Stimulated activated CD4-positive, alpha-beta T cell treated with anti-CD3 and anti-CD28 coated beads, Interleukin-15, amount 100 ng/mL, for 48 hours (primary cell): ENCODE measurements at regions not wholly inside any gene's neighbourhood (a gene's known extent, or its start where the extent isn't known, plus 50 kb on each side); places are given as distances from the start of the nearest gene placed in this dataset.

Experiments
- DNase-seq, 2 donors: peaks; one replicate each; pipeline ENCODE4 v3.0.0-alpha.2; 2020; ENCODE audit warnings: low read depth in 2 of 2

DNA sequence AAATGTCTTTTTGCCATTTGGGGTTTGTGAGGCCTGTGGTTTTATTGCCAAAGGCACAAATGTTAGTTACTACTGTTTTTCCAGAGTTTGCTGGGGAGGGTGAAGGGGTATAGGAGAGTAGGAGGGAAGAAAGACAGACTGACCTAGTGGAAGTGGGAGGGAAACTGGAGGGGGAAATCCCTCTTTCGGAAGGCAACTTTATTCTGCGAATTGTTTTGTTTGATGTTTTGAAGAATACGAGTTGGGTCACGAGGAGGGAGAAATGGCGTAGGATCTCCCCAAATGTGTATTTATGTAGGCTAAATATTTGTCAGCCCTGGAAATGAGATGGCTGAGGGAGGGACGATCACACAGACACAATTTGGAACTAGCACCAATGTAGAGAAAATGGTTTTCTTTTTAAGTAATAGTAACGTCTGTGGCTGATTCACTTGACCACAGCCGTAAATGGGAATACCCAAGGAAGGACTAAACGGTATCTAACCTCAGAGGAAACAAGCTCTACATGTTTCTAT lies 172.3 kb downstream of the ICOS start:
- no peak for DNase-seq

DNA sequence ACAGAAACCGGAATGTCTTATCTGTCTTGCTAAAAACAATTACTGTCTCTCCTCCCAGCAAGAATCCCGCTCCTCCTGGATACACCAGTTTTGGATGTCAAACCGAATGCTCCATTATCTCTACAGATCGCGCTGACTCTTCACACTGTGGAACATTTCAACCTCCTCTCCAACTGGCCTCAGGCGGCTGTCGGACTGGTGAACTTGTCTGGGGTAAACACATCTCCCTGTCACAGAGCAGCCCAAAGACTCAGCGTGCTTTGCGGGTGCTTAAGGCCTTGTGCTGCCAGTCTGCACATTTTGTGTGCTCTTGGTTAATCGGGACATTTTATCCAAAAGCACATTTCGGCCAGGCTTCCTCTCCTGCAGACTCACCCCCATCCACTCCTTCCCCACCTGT lies 173.1 kb downstream of the ICOS start:
- DNase-seq, result no peak

GRCh38 chr2:204110338-204110741 lies 173.8 kb downstream of the ICOS start:
- DNase-seq, result peak in 1 of 2 donors; percentile 45

- no peak for DNase-seq
These were observed 174.4 kb downstream of the ICOS start for GRCh38 chr2:204110751-204111516.

- DNase-seq, result no peak
These were observed 175.7 kb downstream of the ICOS start for GRCh38 chr2:204112084-204112770.

DNA sequence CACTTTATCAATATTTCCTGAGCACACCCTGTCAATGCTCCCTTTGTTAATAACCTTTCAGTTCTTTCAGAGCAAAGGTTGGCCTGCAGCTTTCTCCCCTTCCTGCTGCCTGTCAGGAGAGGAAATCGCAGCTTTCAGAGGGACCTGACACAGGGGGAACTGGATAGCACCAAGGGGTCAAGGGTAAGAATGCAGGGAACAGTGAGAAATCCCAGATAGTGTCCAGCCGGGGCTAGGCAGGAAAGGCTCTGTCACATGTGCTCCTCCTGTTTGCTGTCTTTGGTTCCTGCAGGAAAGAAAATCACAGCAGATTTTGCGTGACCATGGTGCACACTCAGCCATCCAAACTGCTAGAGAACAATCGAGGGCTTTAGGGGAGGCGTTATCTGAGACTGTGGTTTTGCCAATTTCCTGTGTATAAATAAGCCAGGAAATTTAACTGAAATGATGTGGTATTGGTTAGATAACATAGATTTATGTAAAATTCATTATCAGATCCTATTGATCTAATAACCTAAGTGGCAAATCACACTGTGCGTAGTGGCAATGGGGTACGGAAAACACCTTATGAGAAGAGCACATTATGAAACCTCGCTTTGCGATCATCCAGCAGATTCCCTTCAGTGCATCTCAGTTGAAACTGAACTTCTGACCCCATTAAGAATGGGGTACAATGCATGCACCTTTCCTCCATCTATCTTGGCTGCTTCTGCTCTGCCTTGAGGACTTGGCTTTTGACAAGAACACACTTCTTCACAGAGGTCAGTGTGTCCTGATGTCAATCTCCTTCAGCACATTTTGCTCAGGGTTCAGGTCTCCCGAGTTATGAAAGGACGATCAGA lies 178.0 kb downstream of the ICOS start:
- DNase-seq, result no peak

DNA sequence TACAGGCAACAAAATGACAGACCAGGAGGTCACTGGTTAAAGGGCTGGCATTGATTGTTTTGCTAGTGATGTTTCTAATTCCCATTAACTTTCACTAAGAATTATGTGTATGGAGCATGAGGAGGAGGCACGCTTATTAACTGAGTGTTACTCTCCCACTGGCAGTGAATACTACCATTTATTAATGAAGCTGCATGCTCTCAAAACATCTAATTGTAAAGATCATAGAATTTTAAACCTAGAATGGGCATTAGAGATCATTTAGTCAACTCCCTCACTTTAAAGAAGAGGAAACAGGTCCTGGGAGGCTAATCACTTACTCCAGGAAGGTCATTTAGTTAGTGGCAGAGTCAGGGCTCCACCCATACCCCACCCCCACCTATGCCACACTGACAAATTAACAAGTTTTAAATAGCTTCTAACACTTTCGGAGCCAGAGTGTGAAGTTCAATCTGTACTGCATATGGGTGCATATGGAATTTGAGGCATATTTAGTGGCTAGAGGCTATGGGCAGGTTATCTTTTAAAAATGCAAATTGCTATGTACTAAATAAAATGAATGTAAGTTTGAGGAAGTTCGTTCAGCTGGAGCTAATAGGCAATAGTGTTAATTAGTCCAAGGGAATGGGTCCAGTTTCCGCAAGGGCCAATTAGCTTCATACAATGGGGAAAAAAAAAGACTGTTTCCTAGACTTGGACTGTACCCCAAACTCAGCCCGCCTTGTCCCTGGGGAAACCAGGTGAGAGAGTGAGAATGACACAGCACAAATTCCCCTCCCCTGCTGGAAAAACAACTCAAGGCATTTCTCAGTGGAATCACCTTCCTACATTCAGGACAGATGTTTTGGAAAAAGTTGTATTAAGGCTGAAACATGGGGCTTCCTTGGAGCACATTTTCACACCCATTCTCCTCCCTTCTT lies 178.8 kb downstream of the ICOS start:
- no peak for DNase-seq

DNA sequence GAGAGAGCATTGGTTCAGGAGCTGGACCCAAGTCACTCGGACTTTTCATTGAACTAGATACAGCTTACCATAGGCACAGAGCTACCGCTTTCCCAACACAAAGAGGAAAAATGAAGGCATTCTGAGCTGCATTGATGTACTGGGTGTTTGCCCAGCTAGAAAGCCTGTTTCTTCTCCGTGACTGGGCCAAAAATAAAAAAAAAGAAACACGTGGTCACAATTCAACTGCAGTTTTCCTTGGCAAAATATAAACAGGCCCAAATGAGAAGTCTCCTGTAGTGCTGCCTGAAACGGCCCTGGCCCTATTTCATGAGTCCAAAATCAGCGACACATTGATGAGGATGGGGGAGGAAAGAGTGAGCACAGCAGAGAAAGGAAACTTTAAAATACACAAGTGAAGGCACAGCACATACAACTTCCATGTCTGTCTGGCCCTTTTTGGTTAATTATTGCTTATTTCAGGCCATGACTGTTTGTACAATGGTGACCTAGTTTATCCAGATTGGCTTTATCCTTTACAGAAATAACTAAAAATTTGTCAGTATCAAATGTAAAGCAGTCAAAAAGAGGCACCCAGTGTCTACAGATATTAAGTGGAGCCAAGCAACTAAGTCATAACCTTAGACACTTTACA lies 179.7 kb downstream of the ICOS start:
- no peak for DNase-seq

GRCh38 chr2:204122425-204122824 lies 185.9 kb downstream of the ICOS start:
- no peak for DNase-seq

GRCh38 chr2:204124140-204124750 lies 187.7 kb downstream of the ICOS start:
- DNase-seq, result no peak

DNA sequence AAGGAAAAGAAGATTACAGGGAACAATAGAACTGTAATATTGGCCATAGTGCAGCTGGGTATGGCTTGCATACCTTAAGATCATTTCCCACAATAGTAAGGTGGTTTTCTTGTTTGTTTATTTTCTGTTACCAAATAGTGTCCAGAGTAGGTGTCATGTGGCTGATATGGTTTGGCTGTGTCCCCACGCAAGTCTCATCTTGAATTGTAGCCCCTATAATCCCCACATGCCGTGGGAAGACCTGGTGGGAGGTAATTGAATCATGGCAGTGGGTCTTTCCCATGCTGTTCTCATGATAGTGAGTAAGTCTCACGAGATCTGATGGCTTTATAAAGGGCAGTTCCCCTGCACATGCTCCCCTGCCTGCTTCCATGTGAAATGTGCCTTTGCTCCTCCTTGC lies 190.1 kb downstream of the ICOS start:
- no peak for DNase-seq

- no peak for DNase-seq
These were observed 190.7 kb downstream of the ICOS start for GRCh38 chr2:204127238-204127637.

DNA sequence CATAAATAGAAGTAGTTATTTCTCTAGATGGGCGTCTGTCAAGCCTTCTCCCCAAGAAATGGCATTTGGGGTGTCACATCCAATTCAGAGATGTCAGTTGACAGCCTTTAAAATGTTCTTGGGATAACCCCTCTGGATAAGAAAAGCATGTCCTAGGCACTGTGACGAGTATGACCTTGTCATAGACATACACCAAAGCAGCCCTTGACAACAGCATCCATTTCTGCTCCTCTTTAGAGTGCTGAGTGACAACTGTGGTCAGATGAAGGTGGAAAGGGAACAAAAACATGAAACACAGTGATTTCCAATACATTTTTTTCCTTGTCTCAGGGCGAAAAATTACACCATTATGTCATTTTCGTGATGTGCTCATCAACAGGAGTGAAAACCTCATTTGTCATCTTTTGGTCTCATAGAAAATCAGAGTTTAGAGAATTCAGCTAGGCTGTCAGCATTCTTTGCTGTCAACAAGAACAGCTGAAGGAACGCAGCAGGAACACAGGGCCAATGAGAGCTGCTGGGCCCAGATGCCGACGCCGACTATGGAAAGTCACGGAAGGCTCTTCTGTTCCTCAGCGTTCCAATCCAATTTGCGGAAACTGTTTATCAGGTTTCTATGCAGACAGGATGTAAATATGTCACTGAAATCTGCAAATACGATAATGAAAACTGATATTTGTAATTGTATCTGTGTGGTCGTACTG lies 193.2 kb downstream of the ICOS start:
- no peak for DNase-seq

DNA sequence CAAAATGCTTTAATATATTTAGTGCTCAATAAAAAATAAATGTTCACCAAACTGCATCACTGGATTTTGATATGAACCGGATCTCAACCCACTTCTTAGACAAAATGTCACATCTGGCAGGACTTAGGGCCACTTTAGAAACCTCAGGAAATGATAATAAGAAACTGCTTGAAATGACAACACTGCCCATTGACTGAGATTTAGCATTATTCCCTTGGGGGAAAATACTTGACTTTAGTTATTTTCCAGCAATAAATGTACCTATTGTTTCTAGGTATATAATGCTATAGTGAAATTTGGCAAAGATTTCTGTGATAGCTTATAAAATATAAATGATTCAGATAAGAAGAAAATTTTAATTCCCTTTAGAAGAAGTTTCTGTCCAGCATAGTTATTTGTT lies 195.1 kb downstream of the ICOS start:
- DNase-seq, result no peak

GRCh38 chr2:204133476-204133875 lies 196.9 kb downstream of the ICOS start:
- no peak for DNase-seq

DNA sequence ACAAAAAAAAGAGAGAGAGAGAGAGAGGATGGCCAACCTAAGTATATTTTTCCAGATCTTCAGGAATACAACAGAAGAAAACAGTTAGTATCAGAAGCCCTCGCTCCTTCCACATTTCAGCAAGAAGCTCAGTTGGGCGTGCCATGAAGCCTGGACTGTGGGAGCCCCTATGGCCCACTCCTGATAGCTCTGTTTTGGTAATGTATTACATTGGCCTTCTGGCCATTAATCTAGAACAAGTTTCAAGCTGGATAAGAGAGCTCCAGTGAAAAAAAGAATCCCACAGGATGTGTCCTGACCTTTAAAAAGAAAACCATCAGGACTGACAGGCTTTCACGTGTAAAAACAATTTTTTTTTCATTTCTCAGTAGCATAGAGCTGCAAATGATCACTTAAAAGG lies 197.9 kb downstream of the ICOS start:
- no peak for DNase-seq

- no peak for DNase-seq
These were observed 199.2 kb downstream of the ICOS start for GRCh38 chr2:204135752-204136151.

- no peak for DNase-seq
These were observed 201.6 kb downstream of the ICOS start for GRCh38 chr2:204138206-204138605.

GRCh38 chr2:204140246-204140645 lies 203.7 kb downstream of the ICOS start:
- no peak for DNase-seq
